ENCODE measurements at regions not wholly inside any gene's neighbourhood (a gene's known extent, or its start where the extent isn't known, plus 50 kb on each side); places are given as distances from the start of the nearest gene placed in this dataset.
"Not testable (repeated sequence)": the region's sequence is repeated elsewhere in the genome, so short reads cannot be mapped to it uniquely, and the experiment has no call there.

- POLR2A ChIA-PET = no interaction called here
- ATAC-seq (no peak), DNase-seq (no peak)
- H3K4me3 Mint-ChIP-seq = no peak overlapping the region
- no peak overlapping the region for H3K27ac Mint-ChIP-seq
- H3K36me3 Mint-ChIP-seq (ENCODE audit: low read depth) = no peaks in the 10 kb centered on the region
- no peaks in the 10 kb centered on the region for H3K9me3 Mint-ChIP-seq (ENCODE audit: insufficient read depth)
- CTCF ChIA-PET = no interaction called here
- H3K27me3 Mint-ChIP-seq (ENCODE audit: low read depth) = peaks cover 12% of the 10 kb centered on the region
- no peaks in the 10 kb centered on the region for H3K4me1 Mint-ChIP-seq (ENCODE audit: low read depth)
Observed at GRCh38 chr6:97347111-97347510, 64.1 kb upstream of the MMS22L start.

DNA sequence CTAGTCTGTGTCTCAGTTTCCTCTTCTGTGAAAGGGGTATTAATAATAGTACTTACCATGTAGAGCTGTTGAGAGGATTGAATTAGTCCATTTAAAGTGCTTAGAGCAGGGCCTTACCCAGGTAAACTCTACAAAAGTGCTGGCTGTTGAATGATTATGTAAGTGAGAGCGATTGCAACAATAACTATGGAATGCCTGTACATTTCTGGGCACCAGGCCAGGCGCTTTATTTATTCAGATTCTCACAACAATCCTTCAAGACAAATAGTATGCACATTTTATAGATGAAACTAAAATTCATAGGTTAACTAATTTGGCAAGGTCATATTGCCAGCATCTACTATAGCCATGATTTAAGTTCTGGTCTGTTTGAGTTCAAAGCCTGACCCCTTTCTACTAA lies 78.3 kb upstream of the MMS22L start:
- H3K27me3 Mint-ChIP-seq (ENCODE audit: low read depth) = peaks cover 9% of the 10 kb centered on the region
- DNase-seq (no peak), ATAC-seq (no peak)
- no peaks in the 10 kb centered on the region for H3K9me3 Mint-ChIP-seq (ENCODE audit: insufficient read depth)
- ChIA-PET POLR2A (no interaction called here), CTCF (no interaction called here)
- no peak overlapping the region for H3K27ac Mint-ChIP-seq
- H3K4me1 Mint-ChIP-seq (ENCODE audit: low read depth) = no peaks in the 10 kb centered on the region
- no peaks in the 10 kb centered on the region for H3K36me3 Mint-ChIP-seq (ENCODE audit: low read depth)
- H3K4me3 Mint-ChIP-seq = no peak overlapping the region

DNA sequence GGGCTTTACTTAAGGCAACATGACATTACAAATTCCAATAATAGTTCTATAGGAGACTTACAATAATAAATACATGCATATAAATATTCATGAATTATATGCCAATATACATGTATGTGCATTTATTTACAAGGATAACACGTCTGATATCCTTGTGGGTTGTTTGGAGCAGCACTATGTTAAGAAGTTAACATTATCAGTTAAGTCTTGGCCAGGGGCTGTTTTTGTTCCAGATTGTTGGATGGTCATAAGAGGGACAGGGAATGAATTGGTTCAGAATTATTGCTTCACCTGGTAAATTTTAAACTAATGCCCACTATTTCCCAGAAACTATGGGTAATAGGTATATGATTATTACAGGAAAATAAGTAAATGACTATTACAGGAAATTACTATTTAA lies 81.3 kb upstream of the MMS22L start:
- Mint-ChIP-seq H3K4me3 (no peak overlapping the region), H3K27ac (no peak overlapping the region), H3K4me1 (ENCODE audit: low read depth) (no peaks in the 10 kb centered on the region), H3K9me3 (ENCODE audit: insufficient read depth) (no peaks in the 10 kb centered on the region), H3K36me3 (ENCODE audit: low read depth) (no peaks in the 10 kb centered on the region), H3K27me3 (ENCODE audit: low read depth) (peaks cover 5% of the 10 kb centered on the region)
- DNase-seq = no peak
- ATAC-seq = no peak
- ChIA-PET CTCF (no interaction called here), POLR2A (no interaction called here)

DNA sequence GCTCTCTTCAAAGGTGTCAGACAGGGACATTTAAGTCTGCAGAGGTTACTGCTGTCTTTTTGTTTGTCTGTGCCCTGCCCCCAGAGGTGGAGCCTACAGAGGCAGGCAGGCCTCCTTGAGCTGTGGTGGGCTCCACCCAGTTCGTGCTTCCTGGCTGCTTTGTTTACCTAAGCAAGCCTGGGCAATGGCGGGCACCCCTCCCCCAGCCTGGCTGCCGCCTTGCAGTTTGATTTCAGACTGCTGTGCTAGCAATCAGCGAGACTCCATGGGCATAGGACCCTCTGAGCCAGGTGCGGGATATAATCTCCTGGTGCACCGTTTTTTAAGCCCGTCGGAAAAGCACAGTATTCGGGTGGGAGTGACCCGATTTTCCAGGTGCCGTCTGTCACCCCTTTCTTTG lies 99.1 kb upstream of the MMS22L start:
- H3K27me3 Mint-ChIP-seq (ENCODE audit: low read depth); DNase-seq; CTCF ChIA-PET; H3K9me3 Mint-ChIP-seq (ENCODE audit: insufficient read depth); H3K4me3 Mint-ChIP-seq; POLR2A ChIA-PET; H3K27ac Mint-ChIP-seq; H3K4me1 Mint-ChIP-seq (ENCODE audit: low read depth); ATAC-seq; H3K36me3 Mint-ChIP-seq (ENCODE audit: low read depth): not testable (repeated sequence)

DNA sequence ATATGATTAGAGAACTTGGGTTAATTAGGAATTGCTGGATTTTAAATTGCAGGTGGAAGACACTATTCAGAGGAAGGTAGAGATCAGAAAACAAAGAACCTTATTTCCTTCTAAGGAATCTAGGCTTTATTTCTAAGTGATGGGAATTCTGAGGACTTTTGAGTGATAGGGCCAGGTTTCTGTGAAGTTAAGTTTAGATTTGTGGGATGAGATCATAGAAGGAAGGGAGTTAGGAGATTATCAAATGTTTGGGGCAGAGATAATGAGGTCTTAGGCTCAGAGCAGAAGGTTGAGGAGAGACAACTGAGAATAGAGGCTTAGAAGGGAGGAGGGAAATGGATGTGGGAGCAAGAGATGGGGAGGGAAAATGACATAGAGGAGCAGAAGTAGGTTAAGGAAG lies 109.7 kb upstream of the MMS22L start:
- ATAC-seq (no peak), DNase-seq (no peak)
- ChIA-PET CTCF (interaction anchor here (1.0 to 2.2 kb wide), 2 partner anchors 207 to 211 kb away, joined by 3 to 6 read pairs; no protein-coding TSS in a partner anchor), POLR2A (no interaction called here)
- Mint-ChIP-seq H3K4me3 (no peak overlapping the region), H3K27ac (no peak overlapping the region), H3K36me3 (ENCODE audit: low read depth) (no peaks in the 10 kb centered on the region), H3K9me3 (ENCODE audit: insufficient read depth) (no peaks in the 10 kb centered on the region), H3K27me3 (ENCODE audit: low read depth) (peaks cover 11% of the 10 kb centered on the region), H3K4me1 (ENCODE audit: low read depth) (no peaks in the 10 kb centered on the region)

- no peaks in the 10 kb centered on the region for H3K36me3 Mint-ChIP-seq (ENCODE audit: low read depth)
- H3K9me3 Mint-ChIP-seq (ENCODE audit: insufficient read depth) = no peaks in the 10 kb centered on the region
- H3K4me3 Mint-ChIP-seq = no peak overlapping the region
- ATAC-seq = no peak
- peak; percentile 65 for DNase-seq
- ChIA-PET POLR2A (interaction anchor here (0.7 kb wide), 1 partner anchor 264 kb away, joined by 3 read pairs; no protein-coding TSS in a partner anchor), CTCF (interaction anchor here (0.7 to 2.2 kb wide), 8 partner anchors 11 to 497 kb away, joined by 3 to 6 read pairs (median 3); partner anchors contain the start of gene NDUFAF4)
- no peak overlapping the region for H3K27ac Mint-ChIP-seq
- H3K27me3 Mint-ChIP-seq (ENCODE audit: low read depth) = peaks cover 13% of the 10 kb centered on the region
- no peaks in the 10 kb centered on the region for H3K4me1 Mint-ChIP-seq (ENCODE audit: low read depth)
Observed at GRCh38 chr6:97394160-97394748, 111.2 kb upstream of the MMS22L start.

DNA sequence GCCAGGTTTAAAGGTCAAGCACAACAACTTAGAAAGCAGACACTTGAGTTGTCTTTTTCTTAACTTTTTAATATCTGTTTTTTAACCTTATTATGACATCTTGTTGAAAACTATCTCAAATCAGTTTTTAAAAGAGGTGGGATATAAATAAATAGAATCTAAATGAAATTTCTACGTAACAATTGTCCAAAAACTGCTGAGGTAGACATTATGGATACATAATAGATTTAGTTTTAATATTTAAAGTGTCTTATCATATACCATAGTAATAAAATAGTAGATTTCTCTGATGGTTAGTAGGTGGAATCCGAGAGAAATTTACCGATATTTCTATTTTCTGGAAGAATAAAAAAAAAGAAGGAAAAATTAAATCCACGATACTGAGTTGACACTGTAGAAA lies 113.9 kb upstream of the MMS22L start:
- H3K27me3 Mint-ChIP-seq (ENCODE audit: low read depth) = peaks cover 9% of the 10 kb centered on the region
- CTCF ChIA-PET = no interaction called here

GRCh38 chr6:97399208-97399607 lies 116.2 kb upstream of the MMS22L start:
- ChIA-PET POLR2A (no interaction called here), CTCF (no interaction called here)
- Mint-ChIP-seq H3K27me3 (ENCODE audit: low read depth) (peaks cover 6% of the 10 kb centered on the region), H3K4me1 (ENCODE audit: low read depth) (no peaks in the 10 kb centered on the region), H3K36me3 (ENCODE audit: low read depth) (no peaks in the 10 kb centered on the region), H3K27ac (no peak overlapping the region), H3K9me3 (ENCODE audit: insufficient read depth) (no peaks in the 10 kb centered on the region), H3K4me3 (no peak overlapping the region)
- ATAC-seq = no peak
- DNase-seq = no peak

More for the DNA sequence above, 113.9 kb upstream of the MMS22L start:
- H3K4me3 Mint-ChIP-seq = no peak overlapping the region
- DNase-seq = no peak
- no peaks in the 10 kb centered on the region for H3K4me1 Mint-ChIP-seq (ENCODE audit: low read depth)
- POLR2A ChIA-PET = no interaction called here
- ATAC-seq = no peak
- H3K9me3 Mint-ChIP-seq (ENCODE audit: insufficient read depth) = no peaks in the 10 kb centered on the region
- no peak overlapping the region for H3K27ac Mint-ChIP-seq
- no peaks in the 10 kb centered on the region for H3K36me3 Mint-ChIP-seq (ENCODE audit: low read depth)

- peaks cover 2% of the 10 kb centered on the region for H3K27me3 Mint-ChIP-seq (ENCODE audit: low read depth)
- ATAC-seq = no peak
- POLR2A ChIA-PET = no interaction called here
- no peaks in the 10 kb centered on the region for H3K9me3 Mint-ChIP-seq (ENCODE audit: insufficient read depth)
- H3K4me1 Mint-ChIP-seq (ENCODE audit: low read depth) = no peaks in the 10 kb centered on the region
- no peak overlapping the region for H3K27ac Mint-ChIP-seq
- DNase-seq = no peak
- H3K4me3 Mint-ChIP-seq = no peak overlapping the region
- CTCF ChIA-PET = no interaction called here
- H3K36me3 Mint-ChIP-seq (ENCODE audit: low read depth) = no peaks in the 10 kb centered on the region
Observed at GRCh38 chr6:97401533-97401932, 118.5 kb upstream of the MMS22L start.

- ATAC-seq (no peak), DNase-seq (no peak)
- H3K27me3 Mint-ChIP-seq (ENCODE audit: low read depth) = peaks cover 5% of the 10 kb centered on the region
- no peaks in the 10 kb centered on the region for H3K36me3 Mint-ChIP-seq (ENCODE audit: low read depth)
- ChIA-PET POLR2A (no interaction called here), CTCF (interaction anchor here (0.8 kb wide), 1 partner anchor 99 kb away, joined by 3 read pairs; no protein-coding TSS in a partner anchor)
- H3K4me1 Mint-ChIP-seq (ENCODE audit: low read depth) = no peaks in the 10 kb centered on the region
- H3K4me3 Mint-ChIP-seq = no peak overlapping the region
- H3K27ac Mint-ChIP-seq = no peak overlapping the region
- no peaks in the 10 kb centered on the region for H3K9me3 Mint-ChIP-seq (ENCODE audit: insufficient read depth)
Observed at GRCh38 chr6:97405818-97406409, 122.9 kb upstream of the MMS22L start.

GRCh38 chr6:97406633-97407032 lies 123.6 kb upstream of the MMS22L start:
- Mint-ChIP-seq H3K27ac (no peak overlapping the region), H3K4me1 (ENCODE audit: low read depth) (no peaks in the 10 kb centered on the region), H3K9me3 (ENCODE audit: insufficient read depth) (no peaks in the 10 kb centered on the region), H3K36me3 (ENCODE audit: low read depth) (no peaks in the 10 kb centered on the region), H3K4me3 (no peak overlapping the region), H3K27me3 (ENCODE audit: low read depth) (peaks cover 5% of the 10 kb centered on the region)
- POLR2A ChIA-PET = no interaction called here
- ATAC-seq = no peak
- CTCF ChIA-PET = interaction anchor here (0.8 kb wide), 1 partner anchor 98 kb away, joined by 3 read pairs; no protein-coding TSS in a partner anchor
- DNase-seq = no peak

DNA sequence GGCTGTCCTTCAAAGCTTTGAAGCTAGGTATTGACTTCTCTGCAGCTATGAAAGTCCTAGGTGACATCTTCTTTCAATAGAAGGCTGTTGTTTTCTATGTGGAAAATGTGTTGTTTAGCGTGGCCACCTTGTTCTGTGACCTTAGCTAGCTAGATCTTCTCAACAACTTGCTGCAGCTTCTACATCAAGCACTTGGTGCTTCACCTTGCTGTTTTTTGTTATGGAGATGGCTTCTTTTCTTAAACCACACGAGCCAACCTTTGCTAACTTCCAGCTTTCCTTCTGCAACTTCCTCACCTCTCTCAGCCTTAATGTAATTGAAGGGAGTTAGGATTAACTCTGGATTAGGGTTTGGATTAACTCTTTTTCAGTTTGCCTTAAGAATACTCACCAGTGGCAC lies 128.6 kb upstream of the MMS22L start:
- H3K27ac Mint-ChIP-seq = no peak overlapping the region
- no peaks in the 10 kb centered on the region for H3K9me3 Mint-ChIP-seq (ENCODE audit: insufficient read depth)
- DNase-seq (no peak), ATAC-seq (no peak)
- no peak overlapping the region for H3K4me3 Mint-ChIP-seq
- POLR2A ChIA-PET = no interaction called here
- H3K4me1 Mint-ChIP-seq (ENCODE audit: low read depth) = no peaks in the 10 kb centered on the region
- peaks cover 5% of the 10 kb centered on the region for H3K27me3 Mint-ChIP-seq (ENCODE audit: low read depth)
- H3K36me3 Mint-ChIP-seq (ENCODE audit: low read depth) = no peaks in the 10 kb centered on the region
- CTCF ChIA-PET = no interaction called here

DNA sequence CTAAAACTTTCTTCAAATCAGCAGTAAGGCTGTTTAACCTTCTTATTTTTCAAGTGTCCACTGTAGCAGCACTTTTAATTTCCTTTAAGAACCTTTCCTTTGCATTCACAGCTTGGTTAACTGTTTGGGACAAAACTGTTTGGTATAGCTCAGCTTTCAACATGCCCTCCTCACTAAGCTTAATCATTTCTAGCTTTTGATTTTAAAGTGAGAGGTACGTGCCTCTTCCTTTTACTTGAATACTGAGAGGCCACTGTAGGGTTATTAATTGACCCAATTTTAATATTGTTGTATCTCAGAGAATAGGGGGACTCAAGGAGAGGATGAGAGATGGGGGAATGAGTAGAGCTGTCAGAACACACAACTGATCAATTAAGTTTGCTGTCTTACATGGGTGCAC lies 129.5 kb upstream of the MMS22L start:
- no peaks in the 10 kb centered on the region for H3K9me3 Mint-ChIP-seq (ENCODE audit: insufficient read depth)
- ChIA-PET CTCF (no interaction called here), POLR2A (no interaction called here)
- H3K27ac Mint-ChIP-seq = no peak overlapping the region
- H3K4me3 Mint-ChIP-seq = no peak overlapping the region
- DNase-seq (no peak), ATAC-seq (no peak)
- H3K4me1 Mint-ChIP-seq (ENCODE audit: low read depth) = no peaks in the 10 kb centered on the region
- H3K27me3 Mint-ChIP-seq (ENCODE audit: low read depth) = peaks cover 5% of the 10 kb centered on the region
- no peaks in the 10 kb centered on the region for H3K36me3 Mint-ChIP-seq (ENCODE audit: low read depth)
